Body of pancreas (tissue), 4 donors: ENCODE measurements at regions not wholly inside any gene's neighbourhood (a gene's known extent, or its start where the extent isn't known, plus 50 kb on each side); places are given as distances from the start of the nearest gene placed in this dataset.

Experiments
- ATAC-seq: fragments of 150-250 bp; one replicate; pipeline ENCODE4 v1.9.1; 2016
- DNase-seq, 4 donors: peaks; one replicate each; pipeline ENCODE4 v3.0.0-alpha.2; 2019
- H3K27ac ChIP-seq, 4 donors: fragments of 200-600 bp; sonication (generic); 1 replicate in 3 of 4; 2 replicates in 1 of 4; pipeline versions ENCODE4 v1.5.1 to v1.6.1; 2016 to 2019; ENCODE audit warnings: mild to moderate bottlenecking in 1 of 4, mixed read lengths in 1 of 4, moderate library complexity in 1 of 4
- H3K27me3 ChIP-seq, 2 donors: fragments of 200-600 bp; sonication (generic); one replicate each; pipeline ENCODE4 v1.6.0; 2016; ENCODE audit warnings: mild to moderate bottlenecking in 1 of 2
- H3K36me3 ChIP-seq, 2 donors: fragments of 200-600 bp; sonication (generic); replicated peaks in 1 of 2; 2 replicates each; pipeline ENCODE4 v1.5.1; 2016; ENCODE audit warnings: low read depth in 2 of 2; ENCODE audit not compliant: insufficient read depth in 1 of 2
- H3K4me1 ChIP-seq: fragments of 200-600 bp; sonication (generic); one replicate; pipeline ENCODE4 v1.6.0; 2016
- H3K4me3 ChIP-seq, 2 donors: fragments of 200-600 bp; sonication (generic); 1 replicate in 1 of 2; 2 replicates in 1 of 2; pipeline ENCODE4 v1.5.1; 2016 to 2019
- H3K9me3 ChIP-seq, 3 donors: fragments of 200-600 bp; sonication (generic); 1 replicate in 2 of 3; 2 replicates in 1 of 3; pipeline ENCODE4 v1.5.1; 2016
- POLR2A ChIP-seq, 3 donors: fragments of 450-650 bp; IDR thresholded peaks; one replicate each; pipeline ENCODE4 v1.6.1; 2016; ENCODE audit warnings: antibody characterized with exemption in 3 of 3, mild to moderate bottlenecking in 2 of 3
- WGBS, 2 donors: methylation state at CpG; one replicate each; pipeline ENCODE4 v1.1.5; 2017; 5-methylcytosine and 5-hydroxymethylcytosine counted together
- intact Hi-C: fragments of 100-400 bp; cut with DNase I; formaldehyde crosslinking; loops from one replicate; pipeline ENCODE4 v1.15.1; 2023
- TF ChIP-seq, protein P1 (sequence below), 7 experiments: fragments of 450-650 bp in 4 of 7; fragments of 200-600 bp in 3 of 7; sonication (generic) in 3 of 7; IDR thresholded peaks; one replicate each; pipeline ENCODE4 v1.5.1; 2016 to 2019; ENCODE audit warnings: antibody characterized with exemption in 7 of 7

DNA sequence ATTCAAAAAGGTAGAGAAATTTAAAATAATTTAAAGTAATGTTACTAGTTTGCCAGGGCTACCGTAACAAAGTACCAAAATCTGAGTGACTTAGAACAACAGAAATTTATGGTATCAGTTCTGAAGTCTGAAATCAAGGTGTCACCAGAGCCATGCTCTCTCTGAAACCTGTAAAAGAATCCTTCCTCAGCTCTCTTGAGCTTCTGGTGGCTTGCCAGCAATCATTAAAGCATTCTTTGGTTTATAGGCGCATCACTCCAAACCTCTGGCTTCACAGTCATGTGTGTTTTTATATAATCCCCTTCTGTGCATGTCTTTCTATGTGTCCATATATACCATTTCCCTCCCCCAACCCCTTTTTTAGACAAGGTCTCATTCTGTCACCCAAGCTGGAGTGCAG is 220.3 kb downstream of the COX7C start:
- Histone ChIP-seq H3K4me3 (no peak overlapping the region), H3K27ac (no peak overlapping the region), H3K9me3 (no peaks in the 10 kb centered on the region), H3K36me3 (no peaks in the 10 kb centered on the region), H3K27me3 (no peaks in the 10 kb centered on the region), H3K4me1 (no peaks in the 10 kb centered on the region)
- TF ChIP-seq POLR2A (IDR thresholded peaks at IDR 0.05), result no peak
- no peak for ATAC-seq
- no peak for DNase-seq
- intact Hi-C loops, result no loop called here
- 78 to 86% methylated on average over 2 of the region's 2 CpGs for WGBS, 2 donors

DNA sequence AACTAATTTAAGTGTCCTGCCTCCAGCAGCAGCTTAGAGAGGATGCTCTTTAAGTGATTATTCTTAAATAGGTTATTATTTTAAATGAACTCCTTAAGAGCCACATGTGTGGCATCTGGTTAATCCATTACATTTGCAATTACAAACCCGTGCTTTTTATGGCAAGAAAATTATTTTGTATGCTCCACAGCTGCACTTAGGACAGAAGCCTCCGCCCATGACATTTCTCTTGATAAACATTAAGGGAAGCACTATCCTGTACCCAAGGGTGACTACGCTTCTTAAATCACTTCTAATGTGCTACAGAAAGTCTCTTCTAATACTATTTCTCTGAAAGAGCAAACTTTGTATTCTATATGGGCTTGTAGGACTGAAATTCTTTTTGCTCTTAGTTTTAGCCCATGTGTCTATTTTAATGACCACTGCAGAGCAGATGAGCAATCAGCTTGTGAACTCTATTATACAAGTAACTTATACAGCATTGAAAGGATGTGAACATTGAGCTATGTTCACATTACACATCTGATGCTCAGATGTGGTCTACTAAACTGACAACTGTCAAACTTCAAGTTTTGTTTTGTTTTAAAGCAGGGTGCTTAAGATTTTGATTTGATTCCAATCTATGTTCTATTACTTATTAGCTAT is 223.4 kb downstream of the COX7C start:
- Histone ChIP-seq H3K4me1 (no peaks in the 10 kb centered on the region), H3K27me3 (no peaks in the 10 kb centered on the region), H3K9me3 (no peaks in the 10 kb centered on the region), H3K4me3 (no peak overlapping the region), H3K36me3 (no peaks in the 10 kb centered on the region), H3K27ac (no peak overlapping the region)
- DNase-seq (no peak), ATAC-seq (no peak)
- 56 to 59% methylated on average over 3 of the region's 3 CpGs for WGBS, 2 donors
- TF ChIP-seq, protein P1, sequence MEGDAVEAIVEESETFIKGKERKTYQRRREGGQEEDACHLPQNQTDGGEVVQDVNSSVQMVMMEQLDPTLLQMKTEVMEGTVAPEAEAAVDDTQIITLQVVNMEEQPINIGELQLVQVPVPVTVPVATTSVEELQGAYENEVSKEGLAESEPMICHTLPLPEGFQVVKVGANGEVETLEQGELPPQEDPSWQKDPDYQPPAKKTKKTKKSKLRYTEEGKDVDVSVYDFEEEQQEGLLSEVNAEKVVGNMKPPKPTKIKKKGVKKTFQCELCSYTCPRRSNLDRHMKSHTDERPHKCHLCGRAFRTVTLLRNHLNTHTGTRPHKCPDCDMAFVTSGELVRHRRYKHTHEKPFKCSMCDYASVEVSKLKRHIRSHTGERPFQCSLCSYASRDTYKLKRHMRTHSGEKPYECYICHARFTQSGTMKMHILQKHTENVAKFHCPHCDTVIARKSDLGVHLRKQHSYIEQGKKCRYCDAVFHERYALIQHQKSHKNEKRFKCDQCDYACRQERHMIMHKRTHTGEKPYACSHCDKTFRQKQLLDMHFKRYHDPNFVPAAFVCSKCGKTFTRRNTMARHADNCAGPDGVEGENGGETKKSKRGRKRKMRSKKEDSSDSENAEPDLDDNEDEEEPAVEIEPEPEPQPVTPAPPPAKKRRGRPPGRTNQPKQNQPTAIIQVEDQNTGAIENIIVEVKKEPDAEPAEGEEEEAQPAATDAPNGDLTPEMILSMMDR (IDR thresholded peaks at IDR 0.05), result no peak
- no peak for TF ChIP-seq POLR2A (IDR thresholded peaks at IDR 0.05)
- intact Hi-C loops, result no loop called here

DNA sequence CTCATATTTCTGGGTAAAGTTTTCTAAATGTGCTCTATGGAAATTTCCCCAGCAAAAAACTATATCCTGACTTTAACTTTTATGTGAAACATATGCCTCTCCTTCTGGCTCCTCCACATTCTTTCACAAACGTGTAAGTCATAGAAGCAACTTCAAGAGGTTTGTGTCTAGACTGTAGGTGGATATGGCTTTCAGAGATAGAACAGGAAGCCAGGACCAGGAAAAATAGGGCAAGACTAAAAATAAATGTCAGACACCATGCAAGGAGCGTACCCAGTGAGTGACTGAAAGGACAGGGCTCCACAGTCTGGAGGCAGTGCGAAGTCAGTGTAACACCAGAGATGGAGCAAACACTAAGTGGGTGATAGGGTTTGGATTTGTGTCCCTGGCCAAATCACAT is 240.7 kb downstream of the COX7C start:
- H3K36me3 ChIP-seq, result no peaks in the 10 kb centered on the region
- no peaks in the 10 kb centered on the region for H3K9me3 ChIP-seq
- H3K4me1 ChIP-seq, result no peaks in the 10 kb centered on the region
- H3K27me3 ChIP-seq, result no peaks in the 10 kb centered on the region
- WGBS, 2 donors, result 60 to 62% methylated on average over 3 of the region's 3 CpGs
- TF ChIP-seq POLR2A (IDR thresholded peaks at IDR 0.05), result no peak
- TF ChIP-seq, protein P1 (IDR thresholded peaks at IDR 0.05), result no peak
- intact Hi-C loops, result no loop called here
- ATAC-seq, result no peak
- DNase-seq, result no peak
- H3K27ac ChIP-seq, result no peak overlapping the region
- H3K4me3 ChIP-seq, result no peak overlapping the region

DNA sequence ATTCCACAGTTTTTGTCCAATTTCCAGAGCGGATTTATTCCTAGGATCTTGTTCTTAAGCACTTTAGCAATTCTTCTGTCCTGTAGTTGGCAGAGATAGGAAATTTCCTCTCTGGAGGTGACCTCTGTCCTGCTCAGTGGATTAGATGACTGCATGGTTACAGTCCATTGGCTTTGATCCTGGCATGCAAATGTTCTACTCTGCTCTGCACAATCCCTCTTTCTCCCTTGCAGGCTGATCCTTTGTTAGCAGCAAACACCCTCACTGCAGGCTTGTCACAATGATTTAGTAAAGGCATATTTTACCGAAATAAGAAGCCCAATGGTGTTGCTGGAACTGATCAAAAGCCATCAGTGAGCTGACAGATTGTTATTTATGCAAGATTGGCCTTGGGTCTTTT is 243.8 kb downstream of the COX7C start:
- intact Hi-C loops, result no loop called here
- no peaks in the 10 kb centered on the region for H3K36me3 ChIP-seq
- H3K27me3 ChIP-seq, result no peaks in the 10 kb centered on the region
- H3K4me1 ChIP-seq, result no peaks in the 10 kb centered on the region
- 61 to 68% methylated on average over 2 of the region's 2 CpGs for WGBS, 2 donors
- H3K9me3 ChIP-seq, result no peaks in the 10 kb centered on the region
- no peak for DNase-seq
- no peak overlapping the region for H3K27ac ChIP-seq
- TF ChIP-seq, protein P1 (IDR thresholded peaks at IDR 0.05), result no peak
- no peak for TF ChIP-seq POLR2A (IDR thresholded peaks at IDR 0.05)
- ATAC-seq, result no peak
- H3K4me3 ChIP-seq, result no peak overlapping the region

DNA sequence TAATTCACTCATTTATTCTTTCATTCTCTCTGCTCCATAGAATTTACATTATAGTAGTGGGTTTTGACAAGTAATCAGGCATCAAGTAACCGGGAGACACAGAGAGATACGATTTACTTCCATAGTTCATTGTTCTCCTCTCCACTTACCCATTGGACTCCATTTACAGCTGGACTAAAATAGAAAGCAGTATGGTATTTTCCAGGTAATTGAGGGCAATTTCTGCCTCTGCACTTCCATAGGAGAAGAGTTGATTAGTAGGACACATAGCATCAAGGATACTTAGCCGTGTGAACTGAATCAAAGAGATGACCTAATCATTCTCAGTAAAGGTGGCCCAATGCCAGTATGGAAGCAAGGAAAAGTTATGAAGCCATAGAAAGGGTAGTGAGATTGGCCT is 244.4 kb downstream of the COX7C start:
- 74 to 76% methylated on average over 3 of the region's 3 CpGs for WGBS, 2 donors

More for the DNA sequence above, 244.4 kb downstream of the COX7C start:
- no peak for DNase-seq
- Histone ChIP-seq H3K4me3 (no peak overlapping the region), H3K36me3 (no peaks in the 10 kb centered on the region), H3K9me3 (no peaks in the 10 kb centered on the region), H3K27me3 (no peaks in the 10 kb centered on the region), H3K4me1 (no peaks in the 10 kb centered on the region), H3K27ac (no peak overlapping the region)
- intact Hi-C loops, result no loop called here
- TF ChIP-seq, protein P1 (IDR thresholded peaks at IDR 0.05), result no peak
- no peak for TF ChIP-seq POLR2A (IDR thresholded peaks at IDR 0.05)
- ATAC-seq, result no peak
